GM21786 (cell line): ENCODE measurements at regions not wholly inside any gene's neighbourhood (a gene's known extent, or its start where the extent isn't known, plus 50 kb on each side); places are given as distances from the start of the nearest gene placed in this dataset.

Source experiments
- ATAC-seq: cut with Tn5 transposase; IDR thresholded peaks from one replicate; pipeline ENCODE4 v1.9.1; 2021; ENCODE audit not compliant: unreplicated experiment

DNA sequence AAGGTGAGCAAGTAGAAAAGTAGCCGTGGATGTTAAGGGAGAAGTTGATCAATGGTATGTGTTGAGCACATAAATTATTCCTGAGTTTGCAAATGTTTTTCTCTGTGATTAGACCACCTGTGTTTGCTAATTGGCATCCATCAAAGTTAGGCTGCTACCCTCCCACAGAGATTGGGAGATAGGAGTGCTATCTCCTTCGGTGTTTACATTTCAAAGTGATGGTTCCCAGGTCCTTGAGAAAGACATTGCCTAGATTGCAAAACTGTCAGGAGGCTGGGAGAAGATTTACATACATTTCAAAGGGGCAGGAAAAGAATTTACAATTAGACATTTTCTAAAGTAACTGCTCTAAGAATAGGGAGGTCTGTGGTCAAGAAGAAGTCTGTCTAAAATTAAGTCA, 54.3 kb upstream of the CNTNAP4 start:
- no peak for ATAC-seq

DNA sequence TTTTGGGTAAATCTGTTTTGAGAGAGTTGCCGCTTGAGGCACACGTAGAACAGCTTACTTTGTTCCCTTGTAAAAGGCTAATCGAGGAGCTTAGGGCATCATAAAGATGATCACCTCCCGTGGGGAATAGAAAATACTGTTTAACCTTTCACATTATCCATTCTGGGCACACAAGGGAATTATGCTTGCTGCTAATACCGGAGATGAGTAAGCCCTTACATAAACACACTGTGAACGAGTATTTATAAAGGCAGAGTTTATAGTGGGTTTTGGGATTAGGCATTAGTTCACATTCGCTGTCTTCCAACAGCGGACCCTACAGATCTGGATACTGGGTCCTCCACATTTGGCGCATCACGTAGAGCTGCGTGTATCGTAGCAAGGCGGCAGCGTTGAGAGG, 51.2 kb upstream of the CNTNAP4 start:
- no peak for ATAC-seq

DNA sequence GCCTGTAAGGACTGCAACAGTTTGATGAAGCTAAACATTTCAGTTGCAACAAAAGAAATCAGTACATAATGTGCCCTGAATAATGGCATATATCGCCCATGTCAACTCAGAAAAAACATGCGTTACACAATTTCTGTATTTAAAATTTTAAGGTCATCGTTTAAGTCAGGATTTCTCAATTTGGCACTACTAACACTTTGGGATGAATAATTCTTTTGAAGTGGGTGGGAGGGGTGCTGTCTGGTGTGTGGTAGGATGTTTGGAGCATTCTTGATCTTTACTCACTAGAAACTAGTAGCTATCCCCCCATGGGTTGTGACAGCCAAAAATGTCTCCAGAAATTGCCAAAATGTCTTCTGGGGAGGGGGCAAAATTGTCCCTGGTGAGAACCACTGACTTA, 50.7 kb upstream of the CNTNAP4 start:
- no peak for ATAC-seq
